Suppressor macrophage (primary cell): ENCODE measurements at regions not wholly inside any gene's neighbourhood (a gene's known extent, or its start where the extent isn't known, plus 50 kb on each side); places are given as distances from the start of the nearest gene placed in this dataset.
A peak's percentile ranks its signal among the peaks of the same experiment; 100 is the strongest.

Source experiments
- DNase-seq, 4 experiments: peaks; one replicate each; pipeline ENCODE4 v3.0.0-alpha.2; 2020 to 2022

GRCh38 chr2:136211701-136212100 lies 93.8 kb upstream of the CXCR4 start:
- DNase-seq = peak in 2 of 4 experiments; percentile 44 to 47

- no peak for DNase-seq
These were observed 92.9 kb upstream of the CXCR4 start for GRCh38 chr2:136210822-136211221.

GRCh38 chr2:136210455-136210805 lies 92.5 kb upstream of the CXCR4 start:
- DNase-seq = peak in 3 of 4 experiments; percentile 32 to 55 (median 41)

- peak in 1 of 4 experiments; percentile 36 for DNase-seq
These were observed 91.9 kb upstream of the CXCR4 start for GRCh38 chr2:136209561-136210454.

GRCh38 chr2:136208682-136209420 lies 90.9 kb upstream of the CXCR4 start:
- DNase-seq = no peak

GRCh38 chr2:136207665-136208064 lies 89.7 kb upstream of the CXCR4 start:
- DNase-seq = peak in 1 of 4 experiments; percentile 50

GRCh38 chr2:136207030-136207623 lies 89.2 kb upstream of the CXCR4 start:
- peak; percentile 63 to 81 (median 76) for DNase-seq

- DNase-seq = no peak
These were observed 88.7 kb upstream of the CXCR4 start for GRCh38 chr2:136206613-136207012.

GRCh38 chr2:136205615-136206014 lies 87.7 kb upstream of the CXCR4 start:
- peak; percentile 54 to 81 (median 72) for DNase-seq

GRCh38 chr2:136204971-136205370 lies 87.0 kb upstream of the CXCR4 start:
- peak in 3 of 4 experiments; percentile 36 to 52 (median 44) for DNase-seq

- no peak for DNase-seq
These were observed 77.3 kb upstream of the CXCR4 start for GRCh38 chr2:136195226-136195625.

GRCh38 chr2:136191041-136191440 lies 73.1 kb upstream of the CXCR4 start:
- no peak for DNase-seq

GRCh38 chr2:136189221-136189782 lies 71.4 kb upstream of the CXCR4 start:
- no peak for DNase-seq

DNA sequence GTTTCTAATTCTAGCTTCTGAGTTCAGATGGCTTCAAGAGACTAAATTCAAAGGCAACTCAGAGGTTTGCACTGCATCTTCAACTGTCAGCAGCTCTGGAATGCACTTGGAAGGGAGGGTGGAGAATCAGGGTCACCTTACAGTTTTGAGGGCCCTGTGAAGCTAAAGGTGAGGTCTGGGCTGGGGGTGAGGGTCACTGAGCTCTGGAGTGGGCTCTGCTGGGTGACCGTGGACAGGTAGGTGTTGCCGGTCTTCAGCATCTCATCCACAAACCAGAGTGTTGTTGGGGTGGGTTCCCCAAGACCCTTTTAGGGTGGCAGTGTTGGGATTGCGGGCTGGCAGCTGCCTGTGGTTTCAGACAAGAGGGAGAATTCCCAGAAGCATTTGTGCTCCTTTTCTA lies 70.1 kb upstream of the CXCR4 start:
- no peak for DNase-seq

GRCh38 chr2:136185981-136186776 lies 68.2 kb upstream of the CXCR4 start:
- DNase-seq = peak; percentile 64 to 82 (median 69)

GRCh38 chr2:136183097-136183496 lies 65.1 kb upstream of the CXCR4 start:
- peak in 2 of 4 experiments; percentile 22 for DNase-seq

DNA sequence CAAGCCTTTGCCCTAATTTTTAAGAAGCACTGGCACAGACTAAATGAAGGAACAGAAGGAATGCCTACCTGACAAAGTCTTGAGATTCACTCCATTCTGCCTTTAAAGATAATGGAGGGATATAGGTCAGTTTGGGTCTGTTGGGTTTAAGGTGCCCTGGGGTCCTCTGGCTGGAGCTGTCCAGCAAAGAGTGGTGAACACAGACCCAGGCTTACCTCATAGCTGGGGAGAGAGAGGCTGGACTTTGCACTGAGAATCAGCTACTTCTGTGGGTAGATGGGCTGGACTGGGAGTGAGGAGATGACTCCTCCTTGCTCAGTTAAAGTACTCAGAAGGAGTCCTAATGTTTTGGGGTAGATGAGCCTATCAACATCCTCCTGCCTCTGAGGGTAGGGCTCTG lies 64.4 kb upstream of the CXCR4 start:
- peak in 1 of 4 experiments; percentile 27 for DNase-seq

DNA sequence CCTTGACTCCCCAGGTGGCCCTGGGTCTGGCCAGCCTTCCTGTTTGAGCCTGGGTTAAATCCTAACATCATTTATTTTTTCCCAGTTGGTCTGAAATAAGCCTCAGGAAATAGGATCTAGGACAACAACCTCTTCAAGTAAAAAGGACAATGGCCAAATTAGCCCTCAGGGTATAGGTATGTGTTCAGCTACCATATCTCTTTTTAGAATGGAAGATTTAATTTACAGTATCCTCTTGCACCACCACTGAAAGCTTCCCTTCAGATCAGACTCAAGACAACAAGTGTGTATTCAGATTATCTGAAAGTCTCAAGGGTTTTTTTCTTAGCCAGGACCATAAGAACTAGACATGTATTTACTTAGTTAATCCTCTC lies 61.6 kb upstream of the CXCR4 start:
- no peak for DNase-seq

- no peak for DNase-seq
These were observed 61.1 kb upstream of the CXCR4 start for GRCh38 chr2:136178941-136179601.

- peak in 3 of 4 experiments; percentile 24 to 28 (median 25) for DNase-seq
These were observed 57.9 kb upstream of the CXCR4 start for GRCh38 chr2:136175868-136176267.

DNA sequence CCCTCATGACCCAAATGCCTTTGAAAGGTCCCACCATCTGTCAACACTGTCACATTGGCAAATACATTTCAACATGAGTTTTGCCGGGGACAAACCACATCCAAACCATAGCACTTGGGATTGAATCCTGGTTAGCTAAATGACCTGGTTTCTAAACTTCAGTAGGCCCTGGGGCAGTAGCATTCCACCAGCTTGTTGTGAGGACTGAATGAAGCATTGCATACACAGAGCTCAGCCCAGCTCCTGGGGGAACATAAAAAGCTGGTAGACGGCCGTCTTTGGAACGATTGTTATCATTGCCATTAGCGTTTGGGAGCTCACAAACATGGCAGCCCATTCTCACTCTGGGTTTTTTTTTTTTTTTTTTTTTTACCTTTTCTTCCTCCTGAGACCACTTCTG lies 57.5 kb upstream of the CXCR4 start:
- DNase-seq = no peak

- no peak for DNase-seq
These were observed 55.2 kb upstream of the CXCR4 start for GRCh38 chr2:136173126-136173525.
